ENCODE measurements at regions not wholly inside any gene's neighbourhood (a gene's known extent, or its start where the extent isn't known, plus 50 kb on each side); places are given as distances from the start of the nearest gene placed in this dataset.

DNA sequence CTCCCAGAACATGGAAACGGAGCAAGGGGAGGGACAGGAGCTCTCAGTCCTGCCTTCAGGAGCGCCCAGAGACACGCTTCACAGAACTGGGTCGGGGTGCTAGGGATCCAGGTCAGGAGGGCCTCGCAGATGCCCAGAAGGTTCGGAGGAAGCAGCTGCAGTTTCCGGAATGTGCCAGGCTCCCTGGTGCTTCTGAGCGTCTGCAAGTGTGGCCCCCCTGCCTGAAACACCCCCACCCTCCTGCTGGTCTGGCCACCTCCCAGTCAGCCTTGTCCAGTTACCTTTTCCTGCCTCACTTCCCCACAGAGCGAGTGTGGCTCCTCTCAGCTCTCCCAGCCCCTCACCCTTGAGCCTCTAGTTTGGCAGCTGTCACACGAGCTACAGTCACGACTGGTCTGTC, 88.3 kb upstream of the TAF1B start:
- intact Hi-C loops (cut with DNase I; ENCODE audit: low total_unique reads) = loop anchor here (5.0 kb wide), 1 partner anchor 123 kb away; the partner anchor contains the start of gene YWHAQ

DNA sequence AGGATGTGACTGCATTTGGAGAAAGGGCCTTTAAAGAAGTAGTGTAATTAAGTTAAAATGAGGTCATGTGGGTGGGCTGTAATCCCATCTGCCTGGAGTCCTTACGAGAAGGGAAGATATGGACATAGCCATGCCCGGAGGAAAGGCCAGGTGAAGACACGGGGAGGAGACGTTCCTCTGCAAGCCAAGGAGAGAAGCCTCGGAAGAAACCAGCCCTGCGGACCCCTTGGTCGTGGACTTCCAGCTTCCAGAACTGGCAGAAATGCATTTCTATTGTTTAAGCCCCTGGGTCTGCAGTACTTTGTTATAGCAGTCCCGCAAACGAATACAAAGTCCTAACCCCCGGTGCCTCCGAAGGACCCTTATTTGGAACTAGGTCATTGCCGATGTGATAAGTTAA, 87.6 kb upstream of the TAF1B start:
- H3K27me3 ChIP-seq = no peaks in the 10 kb centered on the region
- H3K9me3 ChIP-seq = no peaks in the 10 kb centered on the region
- ATAC-seq (no peak), DNase-seq (no peak)
- TF ChIP-seq POLR2A (IDR thresholded peaks at IDR 0.05) = no peak
- TF ChIP-seq, protein P1, sequence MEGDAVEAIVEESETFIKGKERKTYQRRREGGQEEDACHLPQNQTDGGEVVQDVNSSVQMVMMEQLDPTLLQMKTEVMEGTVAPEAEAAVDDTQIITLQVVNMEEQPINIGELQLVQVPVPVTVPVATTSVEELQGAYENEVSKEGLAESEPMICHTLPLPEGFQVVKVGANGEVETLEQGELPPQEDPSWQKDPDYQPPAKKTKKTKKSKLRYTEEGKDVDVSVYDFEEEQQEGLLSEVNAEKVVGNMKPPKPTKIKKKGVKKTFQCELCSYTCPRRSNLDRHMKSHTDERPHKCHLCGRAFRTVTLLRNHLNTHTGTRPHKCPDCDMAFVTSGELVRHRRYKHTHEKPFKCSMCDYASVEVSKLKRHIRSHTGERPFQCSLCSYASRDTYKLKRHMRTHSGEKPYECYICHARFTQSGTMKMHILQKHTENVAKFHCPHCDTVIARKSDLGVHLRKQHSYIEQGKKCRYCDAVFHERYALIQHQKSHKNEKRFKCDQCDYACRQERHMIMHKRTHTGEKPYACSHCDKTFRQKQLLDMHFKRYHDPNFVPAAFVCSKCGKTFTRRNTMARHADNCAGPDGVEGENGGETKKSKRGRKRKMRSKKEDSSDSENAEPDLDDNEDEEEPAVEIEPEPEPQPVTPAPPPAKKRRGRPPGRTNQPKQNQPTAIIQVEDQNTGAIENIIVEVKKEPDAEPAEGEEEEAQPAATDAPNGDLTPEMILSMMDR (IDR thresholded peaks at IDR 0.05 in 4 of 5, conservative IDR thresholded peaks at IDR 0.05 in 1 of 5) = no peak
- intact Hi-C loops (cut with DNase I; ENCODE audit: low total_unique reads) (loop anchor here (5.0 kb wide), 1 partner anchor 123 kb away; the partner anchor contains the start of gene YWHAQ), in situ Hi-C loops (cut with MboI; ENCODE audit: low sequenced_read_pairs in 4 of 4) (no loop called here)
- no peak overlapping the region for H3K4me3 ChIP-seq
- peaks cover 58 to 67% of the 10 kb centered on the region in 2 donors for H3K4me1 ChIP-seq
- peak overlapping the region in 2 of 4 donors; percentile 22 to 90 for H3K27ac ChIP-seq
- no peaks in the 10 kb centered on the region for H3K36me3 ChIP-seq

More for the DNA sequence above, 88.3 kb upstream of the TAF1B start:
- DNase-seq (no peak), ATAC-seq (no peak)
- TF ChIP-seq POLR2A (IDR thresholded peaks at IDR 0.05) = no peak
- TF ChIP-seq, protein P1 (IDR thresholded peaks at IDR 0.05 in 4 of 5, conservative IDR thresholded peaks at IDR 0.05 in 1 of 5) = no peak
- no peaks in the 10 kb centered on the region for H3K9me3 ChIP-seq
- H3K4me1 ChIP-seq = peaks cover 52 to 64% of the 10 kb centered on the region in 2 donors
- no peaks in the 10 kb centered on the region for H3K27me3 ChIP-seq
- no peaks in the 10 kb centered on the region for H3K36me3 ChIP-seq
- peak overlapping the region in 2 of 4 donors; percentile 22 to 90 for H3K27ac ChIP-seq
- H3K4me3 ChIP-seq = no peak overlapping the region
- in situ Hi-C loops (cut with MboI; ENCODE audit: low sequenced_read_pairs in 4 of 4) = no loop called here

DNA sequence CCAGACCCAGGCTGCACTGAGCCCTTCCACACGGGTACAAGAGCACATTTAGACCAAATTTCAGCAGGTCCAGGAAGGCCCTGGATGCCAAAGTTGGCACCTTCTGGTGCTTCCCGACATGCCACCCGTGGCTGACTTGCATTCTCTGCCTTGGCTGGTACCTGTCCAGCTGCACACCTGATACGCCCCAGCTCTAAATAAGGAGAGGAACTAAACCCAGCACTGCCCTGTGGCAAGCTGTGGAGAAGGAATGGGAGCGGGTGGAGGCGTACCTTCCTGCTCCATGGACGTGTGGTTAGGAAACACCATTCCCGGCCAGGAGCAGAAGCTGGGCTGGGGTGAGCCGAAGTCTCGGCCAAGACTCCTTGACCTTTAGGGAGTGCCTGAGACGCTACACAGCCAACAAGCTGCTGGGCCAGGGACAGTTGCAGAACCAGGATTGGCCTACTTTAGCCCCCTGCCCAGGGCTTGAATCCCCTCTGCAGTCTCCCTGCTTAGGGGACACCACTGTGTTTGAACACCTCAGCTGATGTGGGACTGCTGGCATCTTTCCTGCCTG, 86.5 kb upstream of the TAF1B start:
- Histone ChIP-seq H3K9me3 (no peaks in the 10 kb centered on the region), H3K27me3 (no peaks in the 10 kb centered on the region), H3K36me3 (no peaks in the 10 kb centered on the region), H3K27ac (peak overlapping the region; percentile 90 to 96 (median 94)), H3K4me1 (peaks cover 50 to 56% of the 10 kb centered on the region in 2 donors), H3K4me3 (peak overlapping the region in 1 of 4 donors; percentile 46)
- ATAC-seq = peak in 1 of 2 donors; percentile 42
- in situ Hi-C loops (cut with MboI; ENCODE audit: low sequenced_read_pairs in 4 of 4) = no loop called here
- no peak for TF ChIP-seq POLR2A (IDR thresholded peaks at IDR 0.05)
- TF ChIP-seq, protein P1 (IDR thresholded peaks at IDR 0.05 in 4 of 5, conservative IDR thresholded peaks at IDR 0.05 in 1 of 5) = no peak
- DNase-seq = peak in 1 of 2 donors; percentile 86
- intact Hi-C loops (cut with DNase I; ENCODE audit: low total_unique reads) = loop anchor here (5.0 kb wide), 1 partner anchor 124 kb away; the partner anchor contains the start of gene YWHAQ

DNA sequence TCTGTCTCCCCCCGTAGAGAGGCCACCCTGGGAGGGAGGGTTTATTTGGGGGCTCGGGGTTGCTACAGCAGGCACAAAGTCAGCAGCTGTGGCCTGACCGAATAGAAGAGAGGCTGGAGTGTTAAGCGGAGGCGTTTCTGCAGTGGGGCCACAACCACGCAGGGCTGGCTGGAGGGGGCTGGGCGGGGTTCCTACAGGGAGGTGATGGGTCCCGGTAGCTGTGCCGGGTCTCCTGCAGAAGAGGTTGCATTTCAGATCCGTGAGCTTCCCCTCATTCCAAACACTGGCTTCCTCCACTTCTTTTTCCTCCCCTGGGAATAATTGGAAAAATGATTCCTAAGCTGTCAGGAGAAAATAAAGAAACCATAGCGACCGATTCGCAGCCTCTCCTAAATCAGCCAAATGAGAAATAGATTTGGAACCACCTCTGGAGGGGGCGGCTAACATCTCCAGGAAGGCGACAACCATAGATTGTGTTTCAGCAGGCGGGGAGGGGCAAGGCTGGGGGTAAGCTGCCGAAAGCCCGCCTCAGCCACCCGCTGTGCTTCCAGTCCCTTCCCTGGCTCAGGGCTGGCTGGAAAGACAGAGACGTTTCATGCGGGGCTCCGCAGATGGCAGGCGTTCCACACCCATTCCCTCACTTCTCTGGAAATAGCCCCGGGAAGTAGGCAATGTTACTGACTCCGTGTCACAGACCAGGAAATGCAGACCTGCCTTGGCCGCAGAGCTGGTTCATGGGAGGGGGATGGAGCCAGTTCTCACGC, 85.6 kb upstream of the TAF1B start:
- peak overlapping the region; percentile 90 to 96 (median 94) for H3K27ac ChIP-seq
- in situ Hi-C loops (cut with MboI; ENCODE audit: low sequenced_read_pairs in 4 of 4) (no loop called here), intact Hi-C loops (cut with DNase I; ENCODE audit: low total_unique reads) (loop anchor here (1.0 to 5.0 kb wide), 2 partner anchors 125 to 202 kb away; partner anchors contain the start of genes ADAM17 and YWHAQ)
- peak; percentile 75 to 90 for DNase-seq
- peak overlapping the region; percentile 42 to 57 (median 48) for H3K4me3 ChIP-seq
- H3K4me1 ChIP-seq = peaks cover 54 to 55% of the 10 kb centered on the region in 2 donors
- H3K36me3 ChIP-seq = no peaks in the 10 kb centered on the region
- peak; percentile 55 to 58 for TF ChIP-seq POLR2A (IDR thresholded peaks at IDR 0.05)
- TF ChIP-seq, protein P1 (IDR thresholded peaks at IDR 0.05 in 4 of 5, conservative IDR thresholded peaks at IDR 0.05 in 1 of 5) = no peak
- H3K27me3 ChIP-seq = no peaks in the 10 kb centered on the region
- no peaks in the 10 kb centered on the region for H3K9me3 ChIP-seq
- peak; percentile 76 to 77 for ATAC-seq
